Tibial artery (tissue), 4 donors: ENCODE measurements at regions not wholly inside any gene's neighbourhood (a gene's known extent, or its start where the extent isn't known, plus 50 kb on each side); places are given as distances from the start of the nearest gene placed in this dataset.

Experiments
- DNase-seq, 2 donors: peaks; one replicate each; pipeline ENCODE4 v3.0.0-alpha.2; 2019
- H3K27ac ChIP-seq, 2 donors: fragments of 200-600 bp; sonication (generic) in 1 of 2; 1 replicate in 1 of 2; 2 replicates in 1 of 2; pipeline ENCODE4 v1.5.1; 2018 to 2019; ENCODE audit warnings: mild to moderate bottlenecking in 1 of 2
- H3K27me3 ChIP-seq, 2 donors: fragments of 200-600 bp; sonication (generic) in 1 of 2; one replicate each; pipeline versions ENCODE4 v1.5.1 to v1.6.0; 2016 to 2019
- H3K36me3 ChIP-seq, 3 donors: fragments of 200-600 bp; sonication (generic) in 2 of 3; one replicate each; pipeline ENCODE4 v1.5.1; 2016 to 2019; ENCODE audit warnings: mild to moderate bottlenecking in 2 of 3
- H3K4me1 ChIP-seq, 4 donors: fragments of 200-600 bp; sonication (generic) in 2 of 4; 1 replicate in 3 of 4; 2 replicates in 1 of 4; pipeline ENCODE4 v1.5.1; 2016 to 2019
- H3K4me3 ChIP-seq, 2 donors: fragments of 200-600 bp; sonication (generic) in 1 of 2; 1 replicate in 1 of 2; 2 replicates in 1 of 2; pipeline ENCODE4 v1.5.1; 2018 to 2019; ENCODE audit warnings: mild to moderate bottlenecking in 2 of 2
- H3K9me3 ChIP-seq, 3 donors: fragments of 200-600 bp; sonication (generic) in 1 of 3; one replicate each; pipeline ENCODE4 v1.5.1; 2016 to 2019
- CTCF ChIP-seq, 2 experiments: fragments of 200-600 bp in 1 of 2; fragments of 450-650 bp in 1 of 2; IDR thresholded peaks; one replicate each; pipeline ENCODE4 v1.5.1; 2017 to 2019; ENCODE audit warnings: antibody characterized with exemption in 2 of 2, mild to moderate bottlenecking in 1 of 2, moderate library complexity in 1 of 2
- intact Hi-C: fragments of 100-400 bp; cut with DNase I; formaldehyde crosslinking; loops from one replicate; pipeline ENCODE4 v1.15.0; 2023; ENCODE audit warnings: low total_unique reads

GRCh38 chr20:4490606-4491280 is 195.5 kb upstream of the PRNP start:
- no peak for TF ChIP-seq CTCF (IDR thresholded peaks at IDR 0.05)
- Histone ChIP-seq H3K36me3 (no peaks in the 10 kb centered on the region), H3K4me3 (no peak overlapping the region), H3K27ac (no peak overlapping the region), H3K27me3 (no peaks in the 10 kb centered on the region), H3K4me1 (peaks cover 0 to 30% (median 6%) of the 10 kb centered on the region in 4 donors), H3K9me3 (no peaks in the 10 kb centered on the region)
- no peak for DNase-seq
- intact Hi-C loops, result no loop called here

GRCh38 chr20:4490045-4490444 is 196.2 kb upstream of the PRNP start:
- no peaks in the 10 kb centered on the region for H3K27me3 ChIP-seq
- H3K4me3 ChIP-seq, result no peak overlapping the region
- peaks cover 0 to 30% (median 6%) of the 10 kb centered on the region in 4 donors for H3K4me1 ChIP-seq
- no peak for DNase-seq
- intact Hi-C loops, result no loop called here
- H3K9me3 ChIP-seq, result no peaks in the 10 kb centered on the region
- TF ChIP-seq CTCF (IDR thresholded peaks at IDR 0.05), result no peak
- no peak overlapping the region for H3K27ac ChIP-seq
- no peaks in the 10 kb centered on the region for H3K36me3 ChIP-seq

- Histone ChIP-seq H3K36me3 (no peaks in the 10 kb centered on the region), H3K27me3 (no peaks in the 10 kb centered on the region), H3K27ac (no peak overlapping the region), H3K9me3 (no peaks in the 10 kb centered on the region), H3K4me1 (peaks cover 0 to 30% (median 6%) of the 10 kb centered on the region in 4 donors), H3K4me3 (no peak overlapping the region)
- no peak for DNase-seq
- intact Hi-C loops, result no loop called here
- TF ChIP-seq CTCF (IDR thresholded peaks at IDR 0.05), result no peak
Observed at GRCh38 chr20:4488407-4489339, 197.6 kb upstream of the PRNP start.

- intact Hi-C loops, result no loop called here
- Histone ChIP-seq H3K27ac (no peak overlapping the region), H3K36me3 (no peaks in the 10 kb centered on the region), H3K4me3 (no peak overlapping the region), H3K9me3 (no peaks in the 10 kb centered on the region), H3K4me1 (peaks cover 0 to 11% (median 0%) of the 10 kb centered on the region in 4 donors), H3K27me3 (no peaks in the 10 kb centered on the region)
- no peak for TF ChIP-seq CTCF (IDR thresholded peaks at IDR 0.05)
- no peak for DNase-seq
Observed at GRCh38 chr20:4484379-4484997, 201.8 kb upstream of the PRNP start.

- Histone ChIP-seq H3K9me3 (no peaks in the 10 kb centered on the region), H3K36me3 (no peaks in the 10 kb centered on the region), H3K4me1 (peaks cover 0 to 11% (median 0%) of the 10 kb centered on the region in 4 donors), H3K4me3 (no peak overlapping the region), H3K27me3 (no peaks in the 10 kb centered on the region), H3K27ac (no peak overlapping the region)
- intact Hi-C loops, result no loop called here
- TF ChIP-seq CTCF (IDR thresholded peaks at IDR 0.05), result no peak
- DNase-seq, result no peak
Observed at GRCh38 chr20:4483961-4484360, 202.3 kb upstream of the PRNP start.
